ENCODE measurements at regions not wholly inside any gene's neighbourhood (a gene's known extent, or its start where the extent isn't known, plus 50 kb on each side); places are given as distances from the start of the nearest gene placed in this dataset.

- H3K4me3 ChIP-seq = no peak overlapping the region
- H3K27me3 ChIP-seq (replicated peaks; ENCODE audit: insufficient read depth) = no peaks in the 10 kb centered on the region
- no peaks in the 10 kb centered on the region for H3K4me1 ChIP-seq (ENCODE audit: control insufficient read depth in 1 of 2, low read depth in 2 of 2)
- H3K27ac ChIP-seq = no peak overlapping the region
- H3K9me3 ChIP-seq = no peaks in the 10 kb centered on the region
- DNase-seq (ENCODE audit: low spot score) = no peak
- no peak for TF ChIP-seq CTCF (IDR thresholded peaks at IDR 0.05)
- H3K36me3 ChIP-seq = no peaks in the 10 kb centered on the region
- no peak for ATAC-seq (ENCODE audit: insufficient number of reproducible peaks, low FRiP score, low read depth)
Observed at GRCh38 chr5:2335125-2335732, 416.2 kb downstream of the IRX2 start.

- Histone ChIP-seq H3K27me3 (replicated peaks; ENCODE audit: insufficient read depth) (no peaks in the 10 kb centered on the region), H3K4me3 (no peak overlapping the region), H3K36me3 (no peaks in the 10 kb centered on the region), H3K9me3 (no peaks in the 10 kb centered on the region), H3K27ac (no peak overlapping the region), H3K4me1 (ENCODE audit: control insufficient read depth in 1 of 2, low read depth in 2 of 2) (no peaks in the 10 kb centered on the region)
- no peak for ATAC-seq (ENCODE audit: insufficient number of reproducible peaks, low FRiP score, low read depth)
- no peak for TF ChIP-seq CTCF (IDR thresholded peaks at IDR 0.05)
- DNase-seq (ENCODE audit: low spot score) = no peak
Observed at GRCh38 chr5:2334719-2335118, 416.8 kb downstream of the IRX2 start.

GRCh38 chr5:2333291-2333690 is 418.2 kb downstream of the IRX2 start:
- H3K9me3 ChIP-seq = no peaks in the 10 kb centered on the region
- ATAC-seq (ENCODE audit: insufficient number of reproducible peaks, low FRiP score, low read depth) (no peak), DNase-seq (ENCODE audit: low spot score) (no peak)
- no peaks in the 10 kb centered on the region for H3K36me3 ChIP-seq
- H3K4me3 ChIP-seq = no peak overlapping the region
- no peak for TF ChIP-seq CTCF (IDR thresholded peaks at IDR 0.05)
- no peaks in the 10 kb centered on the region for H3K27me3 ChIP-seq (replicated peaks; ENCODE audit: insufficient read depth)
- no peak overlapping the region for H3K27ac ChIP-seq
- no peaks in the 10 kb centered on the region for H3K4me1 ChIP-seq (ENCODE audit: control insufficient read depth in 1 of 2, low read depth in 2 of 2)

GRCh38 chr5:2332521-2332920 is 419.0 kb downstream of the IRX2 start:
- Histone ChIP-seq H3K36me3 (no peaks in the 10 kb centered on the region), H3K4me1 (ENCODE audit: control insufficient read depth in 1 of 2, low read depth in 2 of 2) (no peaks in the 10 kb centered on the region), H3K4me3 (no peak overlapping the region), H3K9me3 (no peaks in the 10 kb centered on the region), H3K27me3 (replicated peaks; ENCODE audit: insufficient read depth) (no peaks in the 10 kb centered on the region), H3K27ac (no peak overlapping the region)
- DNase-seq (ENCODE audit: low spot score) = no peak
- ATAC-seq (ENCODE audit: insufficient number of reproducible peaks, low FRiP score, low read depth) = no peak
- no peak for TF ChIP-seq CTCF (IDR thresholded peaks at IDR 0.05)

- Histone ChIP-seq H3K4me3 (no peak overlapping the region), H3K36me3 (no peaks in the 10 kb centered on the region), H3K27ac (no peak overlapping the region), H3K9me3 (no peaks in the 10 kb centered on the region), H3K27me3 (replicated peaks; ENCODE audit: insufficient read depth) (no peaks in the 10 kb centered on the region), H3K4me1 (ENCODE audit: control insufficient read depth in 1 of 2, low read depth in 2 of 2) (no peaks in the 10 kb centered on the region)
- DNase-seq (ENCODE audit: low spot score) = no peak
- TF ChIP-seq CTCF (IDR thresholded peaks at IDR 0.05) = no peak
- no peak for ATAC-seq (ENCODE audit: insufficient number of reproducible peaks, low FRiP score, low read depth)
Observed at GRCh38 chr5:2330325-2331130, 420.9 kb downstream of the IRX2 start.
